Activated CD8-positive, alpha-beta T cell treated with anti-CD3 and anti-CD28 coated beads for 36 hours (primary cell): ENCODE measurements at regions not wholly inside any gene's neighbourhood (a gene's known extent, or its start where the extent isn't known, plus 50 kb on each side); places are given as distances from the start of the nearest gene placed in this dataset.
"Not testable (repeated sequence)": the region's sequence is repeated elsewhere in the genome, so short reads cannot be mapped to it uniquely, and the experiment has no call there.

Experiments used
- ATAC-seq: fragments of 200-7000 bp; cut with Tn5 transposase; one replicate; pipeline ENCODE4 v1.10.0; 2021; ENCODE audit warnings: mild to moderate bottlenecking, moderate library complexity
- CTCF ChIA-PET: fragments of 350-600 bp; sonication (Branson Sonifier 250); formaldehyde crosslinking; loops from one replicate; lab custom pipeline; 2021; ENCODE audit warnings: antibody characterized with exemption; lab: Charles Lee
- POLR2A ChIA-PET: fragments of 350-600 bp; sonication (Branson Sonifier 250); formaldehyde crosslinking; loops from one replicate; lab custom pipeline; 2021; ENCODE audit warnings: antibody characterized with exemption; lab: Charles Lee
- DNase-seq: peaks from one replicate; pipeline ENCODE4 v3.0.0-alpha.2; 2020
- H3K27ac Mint-ChIP-seq: one replicate; pipeline ENCODE4 v1.8.0; 2021; ENCODE audit warnings: mild to moderate bottlenecking, mixed read lengths
- H3K27me3 Mint-ChIP-seq: one replicate; pipeline ENCODE4 v1.8.0; 2021; ENCODE audit warnings: mixed read lengths
- H3K36me3 Mint-ChIP-seq: one replicate; pipeline ENCODE4 v1.8.0; 2021; ENCODE audit warnings: low read depth, mixed read lengths
- H3K4me1 Mint-ChIP-seq: one replicate; pipeline ENCODE4 v1.8.0; 2021; ENCODE audit warnings: low read depth, mixed read lengths
- H3K4me3 Mint-ChIP-seq: one replicate; pipeline ENCODE4 v1.8.0; 2021; ENCODE audit warnings: mild to moderate bottlenecking, moderate library complexity, mixed read lengths
- H3K9me3 Mint-ChIP-seq: one replicate; pipeline ENCODE4 v1.8.0; 2021; ENCODE audit warnings: mixed read lengths
- intact Hi-C: fragments of 100-400 bp; cut with micrococcal nuclease; formaldehyde crosslinking; loops from one replicate; pipeline ENCODE4 v1.10.0; 2022
- TF ChIP-seq, protein P1 (sequence below): fragments of 200-600 bp; IDR thresholded peaks from one replicate; pipeline ENCODE4 v1.8.0; 2022; ENCODE audit warnings: antibody characterized with exemption, mild to moderate bottlenecking

DNA sequence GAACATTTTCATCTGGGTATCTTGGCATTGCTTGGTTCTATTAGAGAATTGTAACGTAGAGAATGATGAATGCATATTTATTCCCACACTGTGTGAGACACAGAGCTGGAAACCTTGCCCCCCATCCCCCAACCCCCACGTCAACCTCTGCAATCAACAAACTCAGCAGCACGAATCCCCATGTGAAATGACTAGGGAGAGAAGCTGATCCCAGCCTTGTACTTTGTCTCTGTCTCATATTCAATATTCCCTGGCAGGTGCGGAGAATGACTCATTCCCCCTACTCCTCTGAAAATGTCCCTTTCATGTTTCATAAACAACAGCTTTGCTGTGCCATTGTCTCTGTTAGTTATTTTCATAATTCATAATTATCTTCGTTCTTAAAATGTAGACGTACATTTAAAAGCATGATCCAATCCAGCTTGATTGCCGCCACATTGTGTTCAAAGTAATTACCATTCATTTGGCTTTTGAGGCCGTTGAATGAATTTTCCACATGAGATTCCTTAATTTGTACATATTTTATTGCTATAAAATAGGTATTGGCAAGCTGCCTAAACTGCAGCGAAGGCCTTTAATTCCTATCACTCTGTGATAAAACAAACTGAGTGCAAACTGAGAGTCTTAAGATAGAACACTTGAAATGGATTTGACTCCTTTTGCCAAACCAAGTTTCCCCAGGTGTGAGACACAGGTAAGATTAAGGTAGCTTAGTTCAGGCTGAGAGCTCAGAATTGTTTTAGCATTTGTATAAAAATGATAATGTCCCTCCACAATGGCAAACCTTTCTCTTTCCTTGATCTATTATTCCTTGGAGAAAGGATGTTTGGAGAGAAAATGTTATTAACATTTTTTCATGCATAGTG lies 920.2 kb downstream of the TYW1 start:
- no peaks in the 10 kb centered on the region for H3K27me3 Mint-ChIP-seq
- peaks cover 27% of the 10 kb centered on the region for H3K9me3 Mint-ChIP-seq
- ATAC-seq (no peak), DNase-seq (no peak)
- no peak overlapping the region for H3K27ac Mint-ChIP-seq
- peaks cover 3% of the 10 kb centered on the region for H3K36me3 Mint-ChIP-seq
- ChIA-PET CTCF (no interaction called here), POLR2A (no interaction called here)
- intact Hi-C loops: no loop called here
- no peak overlapping the region for H3K4me3 Mint-ChIP-seq
- H3K4me1 Mint-ChIP-seq: peaks cover 11% of the 10 kb centered on the region
- TF ChIP-seq, protein P1, sequence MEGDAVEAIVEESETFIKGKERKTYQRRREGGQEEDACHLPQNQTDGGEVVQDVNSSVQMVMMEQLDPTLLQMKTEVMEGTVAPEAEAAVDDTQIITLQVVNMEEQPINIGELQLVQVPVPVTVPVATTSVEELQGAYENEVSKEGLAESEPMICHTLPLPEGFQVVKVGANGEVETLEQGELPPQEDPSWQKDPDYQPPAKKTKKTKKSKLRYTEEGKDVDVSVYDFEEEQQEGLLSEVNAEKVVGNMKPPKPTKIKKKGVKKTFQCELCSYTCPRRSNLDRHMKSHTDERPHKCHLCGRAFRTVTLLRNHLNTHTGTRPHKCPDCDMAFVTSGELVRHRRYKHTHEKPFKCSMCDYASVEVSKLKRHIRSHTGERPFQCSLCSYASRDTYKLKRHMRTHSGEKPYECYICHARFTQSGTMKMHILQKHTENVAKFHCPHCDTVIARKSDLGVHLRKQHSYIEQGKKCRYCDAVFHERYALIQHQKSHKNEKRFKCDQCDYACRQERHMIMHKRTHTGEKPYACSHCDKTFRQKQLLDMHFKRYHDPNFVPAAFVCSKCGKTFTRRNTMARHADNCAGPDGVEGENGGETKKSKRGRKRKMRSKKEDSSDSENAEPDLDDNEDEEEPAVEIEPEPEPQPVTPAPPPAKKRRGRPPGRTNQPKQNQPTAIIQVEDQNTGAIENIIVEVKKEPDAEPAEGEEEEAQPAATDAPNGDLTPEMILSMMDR: no peak

- Mint-ChIP-seq H3K4me1 (peaks cover 11% of the 10 kb centered on the region), H3K4me3 (no peak overlapping the region), H3K9me3 (peaks cover 27% of the 10 kb centered on the region), H3K36me3 (peaks cover 3% of the 10 kb centered on the region), H3K27me3 (no peaks in the 10 kb centered on the region), H3K27ac (no peak overlapping the region)
- intact Hi-C loops: no loop called here
- TF ChIP-seq, protein P1: no peak
- ChIA-PET POLR2A (no interaction called here), CTCF (no interaction called here)
- DNase-seq (no peak), ATAC-seq (no peak)
Observed at GRCh38 chr7:67917437-67917755, 920.8 kb downstream of the TYW1 start.

GRCh38 chr7:67918158-67918557 lies 921.5 kb downstream of the TYW1 start:
- Mint-ChIP-seq H3K27me3 (no peaks in the 10 kb centered on the region), H3K27ac (no peak overlapping the region), H3K9me3 (peaks cover 27% of the 10 kb centered on the region), H3K4me3 (no peak overlapping the region), H3K36me3 (peaks cover 3% of the 10 kb centered on the region), H3K4me1 (peaks cover 11% of the 10 kb centered on the region)
- ChIA-PET CTCF (no interaction called here), POLR2A (no interaction called here)
- intact Hi-C loops: no loop called here
- TF ChIP-seq, protein P1: no peak
- ATAC-seq: no peak
- DNase-seq: peak; percentile 26

DNA sequence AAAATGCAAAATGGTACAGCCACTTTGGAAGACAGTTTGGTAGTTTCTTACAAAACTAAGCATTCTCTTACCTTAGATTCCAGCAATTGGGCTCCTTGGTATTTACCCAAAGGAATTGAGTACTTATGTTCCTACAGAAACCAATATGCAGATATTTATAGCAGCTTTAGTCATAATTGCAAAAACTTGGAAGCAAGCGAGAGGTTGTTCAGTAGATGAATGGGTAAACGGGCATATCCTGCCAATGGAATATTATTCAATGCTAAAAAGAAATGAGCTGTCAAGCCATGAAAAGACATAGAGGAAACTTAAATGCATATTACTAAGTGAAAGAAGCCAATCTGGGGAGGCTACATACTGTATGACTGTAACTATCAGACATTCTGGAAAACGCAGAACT lies 926.7 kb downstream of the TYW1 start:
- peaks cover 8% of the 10 kb centered on the region for H3K4me1 Mint-ChIP-seq
- H3K4me3 Mint-ChIP-seq: no peak overlapping the region
- H3K36me3 Mint-ChIP-seq: no peaks in the 10 kb centered on the region
- CTCF ChIA-PET: no interaction called here
- POLR2A ChIA-PET: no interaction called here
- intact Hi-C loops: no loop called here
- peaks cover 14% of the 10 kb centered on the region for H3K9me3 Mint-ChIP-seq
- TF ChIP-seq, protein P1: no peak
- no peak overlapping the region for H3K27ac Mint-ChIP-seq
- no peaks in the 10 kb centered on the region for H3K27me3 Mint-ChIP-seq
- ATAC-seq: no peak
- no peak for DNase-seq

DNA sequence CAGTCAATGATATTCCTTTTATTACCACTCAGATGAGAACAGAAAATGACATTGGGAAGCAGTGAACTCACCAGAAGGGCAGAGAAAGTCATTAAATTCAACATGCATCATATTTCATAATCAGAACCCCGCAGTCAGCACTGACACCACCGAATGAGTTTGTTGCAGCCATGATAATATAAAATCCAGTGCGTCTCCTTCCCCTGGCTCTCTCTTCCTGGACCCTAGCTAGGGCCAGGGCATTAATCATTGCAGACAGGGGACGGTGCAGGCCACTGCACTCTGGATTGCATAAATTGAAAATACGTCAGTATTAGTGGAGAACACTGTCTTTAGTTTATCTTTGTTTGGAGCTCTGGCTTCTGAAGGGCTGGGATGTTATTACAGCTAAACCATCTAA lies 931.5 kb downstream of the TYW1 start:
- TF ChIP-seq, protein P1: no peak
- Mint-ChIP-seq H3K27ac (no peak overlapping the region), H3K27me3 (no peaks in the 10 kb centered on the region), H3K4me1 (no peaks in the 10 kb centered on the region), H3K4me3 (no peak overlapping the region), H3K36me3 (no peaks in the 10 kb centered on the region), H3K9me3 (peaks cover 2% of the 10 kb centered on the region)
- intact Hi-C loops: no loop called here
- no peak for ATAC-seq
- POLR2A ChIA-PET: no interaction called here
- CTCF ChIA-PET: no interaction called here
- no peak for DNase-seq

DNA sequence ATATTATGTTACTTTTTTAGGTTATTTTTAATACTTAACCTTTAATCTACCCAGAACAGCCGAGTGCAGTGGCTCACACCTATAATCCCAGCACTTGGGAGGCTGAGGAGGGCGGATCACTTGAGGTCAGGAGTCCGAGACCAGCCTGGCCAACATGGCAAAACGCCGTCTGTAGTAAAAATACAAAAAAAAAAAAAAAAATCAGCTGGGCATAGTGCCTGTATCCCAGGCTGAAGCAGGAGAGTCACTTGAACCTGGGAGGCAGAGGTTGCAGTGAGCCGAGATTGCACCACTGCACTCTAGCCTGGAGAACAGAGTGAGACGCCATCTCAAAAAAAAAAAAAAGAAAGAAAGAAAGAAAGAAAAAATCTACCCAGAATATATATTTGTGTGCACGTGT lies 939.8 kb downstream of the TYW1 start:
- H3K4me3 Mint-ChIP-seq, ATAC-seq, H3K27ac Mint-ChIP-seq, H3K27me3 Mint-ChIP-seq, H3K36me3 Mint-ChIP-seq, H3K9me3 Mint-ChIP-seq, POLR2A ChIA-PET, intact Hi-C loops, DNase-seq, H3K4me1 Mint-ChIP-seq, CTCF ChIA-PET: not testable (repeated sequence)
